ELF-1 (cell line): ENCODE measurements at regions not wholly inside any gene's neighbourhood (a gene's known extent, or its start where the extent isn't known, plus 50 kb on each side); places are given as distances from the start of the nearest gene placed in this dataset.

Source experiments
- DNase-seq: peaks from one replicate; pipeline ENCODE4 v3.0.0-alpha.2; 2016; ENCODE audit warnings: low read depth, low spot score

DNA sequence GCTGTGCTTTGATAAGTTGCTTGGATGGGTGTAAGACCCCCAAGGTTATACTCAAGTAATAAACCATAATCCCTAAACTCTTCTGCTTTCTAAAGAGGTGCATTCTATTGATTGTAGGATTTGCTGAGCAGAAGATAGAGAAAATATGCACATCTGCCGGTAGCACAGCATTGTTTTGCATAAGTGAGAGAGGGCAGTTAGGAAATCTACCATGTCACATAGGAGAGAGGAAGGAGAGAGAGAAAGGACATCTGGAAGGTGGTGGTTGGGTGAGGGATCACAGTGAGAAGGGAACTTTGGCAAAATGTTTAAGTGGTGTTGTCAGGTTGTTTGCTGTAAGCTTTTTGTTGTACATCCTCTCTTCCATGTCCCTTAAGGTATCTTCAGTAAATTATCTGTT lies 73.6 kb upstream of the BDNF start:
- no peak for DNase-seq

DNA sequence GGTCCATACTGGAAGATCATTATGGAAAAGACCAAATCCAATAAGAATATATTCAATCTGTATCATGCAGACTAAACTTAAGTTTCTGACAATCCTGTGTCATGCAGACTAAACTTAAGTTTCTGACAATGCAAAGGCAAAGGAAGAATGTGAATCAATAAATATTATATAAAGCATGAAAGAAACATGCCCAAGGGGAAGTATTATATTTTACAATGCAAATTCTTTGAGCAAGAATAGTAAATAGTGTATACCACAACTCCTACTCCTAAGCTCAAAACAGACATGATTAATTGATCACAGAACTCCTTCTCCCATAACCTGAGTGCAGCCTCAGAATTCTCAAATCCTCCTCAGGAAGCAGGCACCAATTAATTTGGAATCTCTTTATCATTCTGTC lies 71.3 kb upstream of the BDNF start:
- DNase-seq, result no peak

DNA sequence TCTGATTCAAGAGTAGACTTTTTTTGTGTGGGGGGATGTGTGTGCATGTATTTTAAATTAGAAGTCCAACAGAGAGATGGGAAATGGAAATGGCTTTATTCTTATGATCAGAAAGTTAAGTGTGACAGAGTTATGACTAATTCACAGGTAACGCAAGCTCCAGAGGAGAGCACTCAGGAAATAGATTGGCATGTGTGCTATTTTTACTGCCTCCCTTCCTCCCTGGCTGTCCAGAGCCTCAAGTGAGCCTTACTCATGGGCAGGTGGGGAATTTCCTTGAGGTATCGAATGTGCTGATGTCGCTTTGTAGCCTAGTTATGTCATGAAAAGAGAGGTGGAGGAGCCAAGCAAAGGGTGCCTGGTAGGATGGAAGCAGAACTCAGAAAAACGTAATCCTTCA lies 70.3 kb upstream of the BDNF start:
- DNase-seq, result no peak

DNA sequence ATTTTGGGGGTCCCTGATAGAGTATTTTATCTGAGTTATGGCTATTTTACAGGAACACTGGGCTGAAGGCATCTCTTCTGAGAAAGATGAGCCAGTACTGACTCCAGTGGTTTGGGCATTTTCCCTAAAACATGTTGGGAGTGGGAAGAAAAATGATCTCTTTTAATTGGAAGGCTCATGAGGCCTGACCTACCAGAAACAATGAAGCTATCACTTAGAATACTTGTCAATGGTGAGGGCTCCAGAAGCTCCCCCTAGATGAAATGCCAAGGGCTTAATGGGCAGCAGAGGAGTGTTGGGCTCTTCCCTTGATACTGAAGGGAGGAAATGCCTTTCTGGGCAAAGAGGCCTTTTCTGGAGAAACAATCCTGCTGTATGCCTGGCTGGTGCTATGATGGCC lies 63.5 kb upstream of the BDNF start:
- DNase-seq, result no peak

DNA sequence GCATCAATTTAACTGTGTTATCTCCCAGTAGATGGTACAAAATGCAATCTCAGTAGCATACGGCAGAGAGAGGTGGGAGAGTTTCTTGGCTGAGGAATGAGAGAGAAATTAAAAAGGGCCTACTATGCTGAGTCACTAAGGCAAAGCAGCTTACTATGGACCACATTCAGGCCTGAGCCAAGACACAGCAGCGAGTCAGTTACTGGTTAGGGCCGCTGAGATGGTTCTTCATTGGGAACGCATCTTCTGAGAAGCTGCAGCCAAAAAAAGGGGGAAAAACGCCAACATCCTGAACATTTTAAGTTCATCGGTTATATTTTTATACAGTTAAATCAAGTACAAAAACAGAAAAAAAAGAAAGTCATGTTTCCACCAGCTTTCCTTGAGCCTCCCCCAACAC lies 61.1 kb upstream of the BDNF start:
- DNase-seq, result no peak

DNA sequence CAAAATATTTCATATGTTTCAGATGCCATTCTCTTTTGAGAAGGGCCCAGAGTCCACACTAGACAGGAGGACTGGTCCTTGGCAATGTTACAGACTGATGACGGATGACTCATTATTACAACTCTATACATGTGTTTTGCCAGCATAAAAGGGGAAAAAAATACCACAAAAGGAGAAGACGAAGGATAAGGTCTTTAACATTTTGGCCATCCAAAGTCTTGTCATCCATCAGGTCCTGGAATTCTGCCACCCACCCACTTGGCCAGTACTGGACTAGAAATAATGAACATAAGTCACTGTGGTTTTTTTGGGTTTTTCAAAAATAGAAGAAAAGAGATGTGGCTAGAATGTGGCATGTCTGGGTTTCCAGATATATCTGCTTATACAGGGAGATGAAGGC lies 57.7 kb upstream of the BDNF start:
- DNase-seq, result no peak

DNA sequence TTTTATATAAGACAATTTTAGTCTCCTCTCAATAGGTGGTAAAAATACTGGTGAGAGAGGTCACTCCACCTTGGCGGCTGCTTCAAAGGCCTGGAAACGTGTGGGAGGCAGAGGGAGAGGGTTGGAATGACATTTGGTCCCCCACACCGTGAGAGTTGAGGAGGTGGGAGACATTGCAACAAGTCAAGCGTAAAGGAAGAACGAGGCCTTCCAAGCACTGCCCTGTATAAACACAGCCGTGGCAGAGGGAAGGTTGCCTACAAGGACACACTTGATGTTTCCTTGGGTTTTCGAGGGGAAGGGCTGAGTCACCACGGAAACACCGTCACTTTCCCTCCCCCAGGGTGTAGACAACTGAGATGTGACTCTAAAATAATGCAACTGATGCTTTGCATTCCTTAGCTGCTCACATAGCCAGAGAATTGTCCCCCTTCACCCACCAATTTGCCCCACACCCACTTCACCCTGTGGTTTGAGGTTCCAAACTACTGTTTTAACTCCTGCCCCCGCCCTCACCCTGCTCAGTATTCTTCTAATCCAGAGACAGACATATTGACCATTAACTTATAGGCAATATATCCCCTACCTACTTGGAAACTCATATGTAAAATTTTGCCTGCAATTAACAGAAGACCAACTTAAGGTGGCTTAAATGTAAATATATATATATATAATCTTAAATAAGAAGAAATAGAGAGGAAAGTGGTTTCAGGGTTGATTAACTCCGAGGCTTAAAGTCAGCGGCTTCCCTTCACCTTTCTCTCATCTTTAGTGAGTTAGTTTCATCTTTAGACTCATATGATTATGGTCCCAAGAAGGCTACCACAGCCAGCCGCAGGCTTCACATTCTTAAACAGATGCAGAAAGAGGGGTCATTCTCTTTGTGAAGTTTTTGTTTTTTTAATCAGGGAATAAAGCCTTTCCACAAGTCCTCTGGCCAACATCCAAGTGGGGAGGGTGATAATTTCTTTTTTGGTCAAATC lies 54.1 kb upstream of the BDNF start:
- DNase-seq, result no peak
